Right lobe of liver (tissue), 4 donors: ENCODE measurements at regions not wholly inside any gene's neighbourhood (a gene's known extent, or its start where the extent isn't known, plus 50 kb on each side); places are given as distances from the start of the nearest gene placed in this dataset.

ENCODE experiments used
- CTCF ChIP-seq, 4 donors: fragments of 200-600 bp in 3 of 4; fragments of 450-650 bp in 1 of 4; IDR thresholded peaks; one replicate each; pipeline versions ENCODE4 v1.5.1 to v1.8.0; 2016 to 2022; ENCODE audit warnings: antibody characterized with exemption in 4 of 4, mild to moderate bottlenecking in 2 of 4
- POLR2A ChIP-seq: fragments of 450-650 bp; IDR thresholded peaks from one replicate; pipeline ENCODE4 v1.6.1; 2017; ENCODE audit warnings: antibody characterized with exemption, mild to moderate bottlenecking
- donor health status: DM: no; HTN: no; CAD: no.
- donor health status: DM: no; HTN: no; CAD: no.
- donor health status: DM: no; HTN: yes; CAD: no.

- TF ChIP-seq CTCF (IDR thresholded peaks at IDR 0.05) (no peak), POLR2A (no peak)
Observed at GRCh38 chr18:61616111-61616610, 276.6 kb downstream of the RNF152 start.
